Esophagus squamous epithelium (tissue), 4 donors: ENCODE measurements at regions not wholly inside any gene's neighbourhood (a gene's known extent, or its start where the extent isn't known, plus 50 kb on each side); places are given as distances from the start of the nearest gene placed in this dataset.
A peak's percentile ranks its signal among the peaks of the same experiment; 100 is the strongest.

ENCODE experiments used
- POLR2A ChIP-seq, 4 donors: fragments of 450-650 bp; IDR thresholded peaks; one replicate each; pipeline ENCODE4 v1.6.1; 2017; ENCODE audit warnings: antibody characterized with exemption in 4 of 4, mild to moderate bottlenecking in 4 of 4, moderate library complexity in 3 of 4
- TF ChIP-seq, protein P1 (sequence below), 6 experiments: fragments of 450-650 bp in 4 of 6; fragments of 200-600 bp in 2 of 6; sonication (generic) in 2 of 6; IDR thresholded peaks; one replicate each; pipeline ENCODE4 v1.5.1; 2016 to 2019; ENCODE audit warnings: antibody characterized with exemption in 6 of 6, mild to moderate bottlenecking in 4 of 6, moderate library complexity in 4 of 6

DNA sequence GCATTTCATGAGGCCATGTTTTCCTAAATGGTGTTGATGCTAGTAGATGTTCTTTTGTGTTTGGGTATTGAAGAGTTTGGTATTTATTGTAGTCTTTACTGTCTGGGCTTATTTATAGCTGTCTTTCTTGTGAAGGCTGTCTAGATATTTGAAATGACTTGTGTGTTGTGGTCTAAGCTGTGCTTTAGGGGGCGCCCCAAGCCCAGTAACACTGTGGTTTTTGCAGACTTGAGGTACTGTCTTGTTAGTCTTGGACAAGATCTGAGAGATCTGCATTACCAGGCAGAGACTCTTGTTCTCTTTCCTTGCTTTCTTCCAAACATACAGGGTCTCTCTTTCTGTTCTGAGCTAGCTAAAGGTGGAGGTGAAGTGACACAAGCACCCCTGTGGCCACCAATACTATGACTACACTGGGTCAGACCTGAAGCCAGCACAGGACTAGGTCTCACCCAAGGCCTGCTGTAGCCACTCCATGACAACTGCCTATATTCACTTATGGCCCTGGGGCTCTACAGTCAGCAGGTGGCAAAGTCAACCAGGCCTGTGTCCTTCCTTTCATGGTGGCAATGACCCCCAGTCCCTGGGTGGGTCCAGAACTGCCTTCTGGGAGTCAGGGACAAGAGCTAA is 152.1 kb upstream of the TBC1D5 start:
- TF ChIP-seq, protein P1, sequence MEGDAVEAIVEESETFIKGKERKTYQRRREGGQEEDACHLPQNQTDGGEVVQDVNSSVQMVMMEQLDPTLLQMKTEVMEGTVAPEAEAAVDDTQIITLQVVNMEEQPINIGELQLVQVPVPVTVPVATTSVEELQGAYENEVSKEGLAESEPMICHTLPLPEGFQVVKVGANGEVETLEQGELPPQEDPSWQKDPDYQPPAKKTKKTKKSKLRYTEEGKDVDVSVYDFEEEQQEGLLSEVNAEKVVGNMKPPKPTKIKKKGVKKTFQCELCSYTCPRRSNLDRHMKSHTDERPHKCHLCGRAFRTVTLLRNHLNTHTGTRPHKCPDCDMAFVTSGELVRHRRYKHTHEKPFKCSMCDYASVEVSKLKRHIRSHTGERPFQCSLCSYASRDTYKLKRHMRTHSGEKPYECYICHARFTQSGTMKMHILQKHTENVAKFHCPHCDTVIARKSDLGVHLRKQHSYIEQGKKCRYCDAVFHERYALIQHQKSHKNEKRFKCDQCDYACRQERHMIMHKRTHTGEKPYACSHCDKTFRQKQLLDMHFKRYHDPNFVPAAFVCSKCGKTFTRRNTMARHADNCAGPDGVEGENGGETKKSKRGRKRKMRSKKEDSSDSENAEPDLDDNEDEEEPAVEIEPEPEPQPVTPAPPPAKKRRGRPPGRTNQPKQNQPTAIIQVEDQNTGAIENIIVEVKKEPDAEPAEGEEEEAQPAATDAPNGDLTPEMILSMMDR (IDR thresholded peaks at IDR 0.05), result peak in 4 of 6 experiments; percentile 5 to 70 (median 26)
- TF ChIP-seq POLR2A (IDR thresholded peaks at IDR 0.05), result no peak
